ENCODE measurements at regions not wholly inside any gene's neighbourhood (a gene's known extent, or its start where the extent isn't known, plus 50 kb on each side); places are given as distances from the start of the nearest gene placed in this dataset.

GRCh38 chr1:175826705-175827104 lies 83.3 kb upstream of the TNR start:
- no peak for DNase-seq (ENCODE audit: low read depth in 2 of 2)

- DNase-seq (ENCODE audit: low read depth in 2 of 2), result peak in 1 of 2 experiments; percentile 11
These were observed 80.7 kb upstream of the TNR start for GRCh38 chr1:175824079-175824478.

- no peak for DNase-seq (ENCODE audit: low read depth in 2 of 2)
These were observed 80.0 kb upstream of the TNR start for GRCh38 chr1:175823406-175823805.

- DNase-seq (ENCODE audit: low read depth in 2 of 2), result no peak
These were observed 79.2 kb upstream of the TNR start for GRCh38 chr1:175822580-175822979.

- no peak for DNase-seq (ENCODE audit: low read depth in 2 of 2)
These were observed 77.1 kb upstream of the TNR start for GRCh38 chr1:175820456-175821025.

- DNase-seq (ENCODE audit: low read depth in 2 of 2), result no peak
These were observed 75.5 kb upstream of the TNR start for GRCh38 chr1:175818929-175819328.

GRCh38 chr1:175817445-175817844 lies 74.0 kb upstream of the TNR start:
- no peak for DNase-seq (ENCODE audit: low read depth in 2 of 2)

- no peak for DNase-seq (ENCODE audit: low read depth in 2 of 2)
These were observed 71.5 kb upstream of the TNR start for GRCh38 chr1:175814885-175815284.

GRCh38 chr1:175812936-175813335 lies 69.5 kb upstream of the TNR start:
- DNase-seq (ENCODE audit: low read depth in 2 of 2), result no peak

GRCh38 chr1:175810305-175810704 lies 66.9 kb upstream of the TNR start:
- DNase-seq (ENCODE audit: low read depth in 2 of 2), result no peak

GRCh38 chr1:175808999-175809398 lies 65.6 kb upstream of the TNR start:
- no peak for DNase-seq (ENCODE audit: low read depth in 2 of 2)

- no peak for DNase-seq (ENCODE audit: low read depth in 2 of 2)
These were observed 65.2 kb upstream of the TNR start for GRCh38 chr1:175808573-175808972.

- no peak for DNase-seq (ENCODE audit: low read depth in 2 of 2)
These were observed 61.2 kb upstream of the TNR start for GRCh38 chr1:175804561-175804960.

- DNase-seq (ENCODE audit: low read depth in 2 of 2), result no peak
These were observed 60.0 kb upstream of the TNR start for GRCh38 chr1:175803413-175803812.

GRCh38 chr1:175802407-175803123 lies 59.2 kb upstream of the TNR start:
- DNase-seq (ENCODE audit: low read depth in 2 of 2), result no peak

- DNase-seq (ENCODE audit: low read depth in 2 of 2), result no peak
These were observed 58.6 kb upstream of the TNR start for GRCh38 chr1:175801979-175802378.

GRCh38 chr1:175797576-175797975 lies 54.2 kb upstream of the TNR start:
- no peak for DNase-seq (ENCODE audit: low read depth in 2 of 2)

GRCh38 chr1:175794586-175794985 lies 51.2 kb upstream of the TNR start:
- no peak for DNase-seq (ENCODE audit: low read depth in 2 of 2)

GRCh38 chr1:175793617-175794016 lies 50.2 kb upstream of the TNR start:
- no peak for DNase-seq (ENCODE audit: low read depth in 2 of 2)

All from stimulated activated CD4-positive, alpha-beta T cell treated with anti-CD3 and anti-CD28 coated beads, Interleukin-12 subunit alpha, Interleukin-12 subunit beta, amount 100 ng/mL, for 24 hours (primary cell).